ELR (cell line): ENCODE measurements at regions not wholly inside any gene's neighbourhood (a gene's known extent, or its start where the extent isn't known, plus 50 kb on each side); places are given as distances from the start of the nearest gene placed in this dataset.

ENCODE experiments used
- DNase-seq: peaks from one replicate; pipeline ENCODE4 v3.0.0-alpha.2; 2015; ENCODE audit warnings: low read depth

GRCh38 chr1:234975941-234976860 is 152.4 kb downstream of the TOMM20 start:
- no peak for DNase-seq

GRCh38 chr1:234975122-234975940 is 153.3 kb downstream of the TOMM20 start:
- DNase-seq = peak; percentile 93

DNA sequence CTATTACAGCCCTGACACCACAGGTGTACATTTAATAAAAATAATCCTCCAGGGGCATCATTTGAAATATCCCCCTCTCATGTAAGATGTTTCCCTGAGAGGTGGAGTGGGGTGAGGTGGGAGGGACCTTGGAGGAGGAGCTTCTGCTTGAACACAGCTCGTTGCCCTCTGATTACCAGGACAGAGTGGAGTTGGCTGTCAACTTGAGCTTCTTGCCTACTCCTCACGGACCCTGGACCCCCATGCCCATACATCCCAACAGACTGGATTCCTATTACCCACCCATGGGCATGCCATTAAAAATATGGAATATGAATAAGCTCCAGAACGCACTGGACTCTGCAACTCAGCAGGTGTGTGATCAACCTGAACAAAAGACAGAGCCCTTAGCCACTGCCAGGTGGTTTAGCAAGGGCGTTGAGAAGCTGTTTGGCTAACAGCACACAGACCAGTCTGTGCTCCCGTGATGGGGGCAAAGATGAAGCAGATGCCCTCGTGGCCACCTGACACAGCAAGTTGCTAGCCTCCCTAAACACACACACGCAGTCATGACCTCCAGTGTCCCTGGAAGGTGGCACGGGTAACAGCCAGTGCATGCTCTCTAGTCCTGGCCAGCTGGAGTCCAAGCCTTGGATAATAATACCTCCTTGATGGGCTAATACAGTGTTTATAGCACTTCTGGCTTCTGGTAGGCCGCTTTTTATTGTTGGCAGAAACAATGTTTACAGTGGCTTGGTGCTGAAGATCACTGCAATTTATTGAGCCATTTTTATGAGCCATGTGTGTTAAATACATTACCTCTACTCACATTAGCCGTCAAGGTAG is 155.0 kb downstream of the TOMM20 start:
- no peak for DNase-seq

- DNase-seq = no peak
Observed at GRCh38 chr1:234972411-234973191, 156.0 kb downstream of the TOMM20 start.

- DNase-seq = no peak
Observed at GRCh38 chr1:234971586-234972297, 156.9 kb downstream of the TOMM20 start.

GRCh38 chr1:234970731-234971476 is 157.7 kb downstream of the TOMM20 start:
- peak; percentile 83 for DNase-seq

- no peak for DNase-seq
Observed at GRCh38 chr1:234970401-234970730, 158.3 kb downstream of the TOMM20 start.

GRCh38 chr1:234969581-234970400 is 158.8 kb downstream of the TOMM20 start:
- peak; percentile 77 for DNase-seq

DNA sequence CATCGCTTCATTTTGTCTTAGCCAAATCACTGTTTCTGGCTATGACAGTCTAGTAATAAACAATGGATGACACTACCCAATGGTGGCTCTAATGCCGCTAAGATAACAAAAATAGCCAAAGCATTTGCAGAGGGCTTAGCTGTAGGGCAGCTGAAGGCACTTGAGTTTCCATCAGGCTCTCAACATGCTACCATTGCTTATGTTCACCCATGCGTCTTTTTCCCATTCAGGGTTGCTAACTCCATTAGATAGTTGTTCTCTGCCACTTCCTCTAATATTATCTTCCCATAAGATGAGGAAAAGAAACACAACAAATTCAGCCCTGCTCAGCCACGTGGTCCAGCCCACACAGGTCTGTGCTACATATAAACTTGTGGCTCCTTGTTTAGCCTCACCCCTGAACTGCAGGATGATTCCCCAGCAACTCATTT is 159.6 kb downstream of the TOMM20 start:
- DNase-seq = no peak

- DNase-seq = no peak
Observed at GRCh38 chr1:234968451-234968850, 160.2 kb downstream of the TOMM20 start.

- no peak for DNase-seq
Observed at GRCh38 chr1:234967121-234967520, 161.5 kb downstream of the TOMM20 start.

GRCh38 chr1:234965111-234965510 is 163.5 kb downstream of the TOMM20 start:
- DNase-seq = no peak

GRCh38 chr1:234963904-234964702 is 164.5 kb downstream of the TOMM20 start:
- DNase-seq = no peak

DNA sequence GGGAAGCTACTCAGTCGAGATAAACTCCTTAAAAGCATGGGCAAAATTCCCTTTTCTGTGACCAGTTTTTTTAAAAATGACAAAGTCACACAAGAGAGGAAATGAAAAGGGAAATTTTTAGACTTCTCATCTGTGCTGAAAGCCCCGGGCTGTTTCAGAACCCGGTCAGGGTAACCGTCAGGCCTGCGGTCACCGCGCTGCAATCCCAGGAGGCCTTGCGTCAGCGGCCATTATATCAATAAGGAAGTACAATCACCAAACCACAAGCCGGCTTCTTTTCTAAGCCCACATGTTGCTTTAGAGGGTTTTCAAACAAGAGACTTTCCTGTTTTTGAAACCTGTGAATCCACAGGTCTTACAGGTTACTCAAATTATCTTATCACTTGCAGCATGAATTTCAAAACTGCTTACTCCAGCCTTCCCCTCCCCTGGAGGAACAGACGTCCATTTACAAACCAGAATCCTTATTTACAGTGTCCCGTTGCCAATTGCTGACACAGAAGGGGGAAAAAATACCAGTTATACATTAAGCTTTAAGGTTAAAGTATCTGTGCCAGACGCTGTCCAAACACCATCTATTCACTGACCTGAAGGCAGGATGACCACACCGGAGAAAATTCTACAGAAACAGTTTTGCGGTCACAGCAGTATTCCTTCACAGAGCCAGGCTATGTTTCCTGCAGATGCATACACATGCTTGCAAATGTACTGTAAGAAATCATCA is 165.3 kb downstream of the TOMM20 start:
- DNase-seq = peak; percentile 97

- DNase-seq = peak; percentile 97
Observed at GRCh38 chr1:234962340-234962989, 166.2 kb downstream of the TOMM20 start.

GRCh38 chr1:234961456-234962339 is 166.9 kb downstream of the TOMM20 start:
- DNase-seq = peak; percentile 69
